HG03460 (cell line): ENCODE measurements at regions not wholly inside any gene's neighbourhood (a gene's known extent, or its start where the extent isn't known, plus 50 kb on each side); places are given as distances from the start of the nearest gene placed in this dataset.
"Not testable (repeated sequence)": the region's sequence is repeated elsewhere in the genome, so short reads cannot be mapped to it uniquely, and the experiment has no call there.

Source experiments
- ATAC-seq: cut with Tn5 transposase; IDR thresholded peaks from one replicate; pipeline ENCODE4 v1.9.1; 2021; ENCODE audit not compliant: unreplicated experiment

DNA sequence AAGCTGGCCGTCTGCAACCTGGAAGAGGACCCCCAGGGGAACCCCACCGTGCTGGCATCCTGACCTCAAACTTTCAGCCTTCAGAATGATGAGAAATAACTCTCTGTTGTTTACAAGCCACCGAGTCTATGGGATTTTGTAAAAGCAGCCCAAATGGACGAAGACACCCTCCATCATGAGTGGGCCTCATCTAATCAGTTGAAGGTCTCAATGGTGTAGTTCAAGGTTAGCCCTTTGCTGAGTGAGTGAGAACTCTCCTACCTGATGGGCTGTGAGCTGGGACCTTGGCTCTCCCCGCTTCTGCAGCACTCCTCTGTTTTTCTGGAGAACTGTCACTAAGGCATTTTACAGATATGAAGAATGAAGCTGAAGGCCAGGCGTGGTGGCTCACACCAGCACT lies 325.9 kb upstream of the TNRC6C start:
- ATAC-seq: no peak

DNA sequence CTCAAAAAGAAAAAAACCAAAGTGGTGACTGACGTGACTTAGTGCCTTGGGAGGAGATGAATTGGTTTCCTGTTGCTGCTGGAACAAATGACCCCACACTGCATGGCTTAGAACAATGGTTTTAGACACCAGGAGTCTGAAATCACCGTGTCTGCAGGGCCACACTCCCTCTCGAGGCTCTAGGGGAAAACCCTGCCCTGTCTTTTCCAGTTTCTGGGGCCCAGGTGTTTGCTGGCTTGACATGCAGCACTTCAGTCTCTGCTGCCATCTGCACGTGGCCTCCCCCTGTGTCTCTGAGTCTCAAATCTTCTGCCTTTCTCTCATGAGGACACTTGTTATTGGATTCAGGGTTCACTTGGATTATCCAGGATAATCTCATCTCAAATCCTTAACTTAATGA lies 323.8 kb upstream of the TNRC6C start:
- ATAC-seq: no peak

DNA sequence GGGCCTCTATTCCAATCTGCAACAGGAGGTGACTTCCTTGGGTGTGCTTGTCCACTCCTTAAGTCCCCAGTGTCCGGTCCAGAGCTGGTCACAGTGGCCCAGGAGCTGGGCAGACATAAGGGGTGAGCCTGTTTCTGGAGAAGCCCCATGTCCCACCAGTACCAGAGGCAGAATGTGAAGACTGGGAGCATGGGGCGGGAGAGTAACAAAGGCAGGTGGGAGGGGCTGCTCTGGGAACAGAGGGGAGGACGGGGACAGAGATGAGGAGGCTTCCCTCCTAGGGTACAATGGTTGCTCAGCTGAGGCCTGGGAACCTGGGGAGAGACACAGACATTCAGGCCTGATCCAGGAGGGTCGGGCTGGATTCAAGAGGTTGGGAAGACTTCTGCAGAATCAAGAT lies 323.3 kb upstream of the TNRC6C start:
- no peak for ATAC-seq

DNA sequence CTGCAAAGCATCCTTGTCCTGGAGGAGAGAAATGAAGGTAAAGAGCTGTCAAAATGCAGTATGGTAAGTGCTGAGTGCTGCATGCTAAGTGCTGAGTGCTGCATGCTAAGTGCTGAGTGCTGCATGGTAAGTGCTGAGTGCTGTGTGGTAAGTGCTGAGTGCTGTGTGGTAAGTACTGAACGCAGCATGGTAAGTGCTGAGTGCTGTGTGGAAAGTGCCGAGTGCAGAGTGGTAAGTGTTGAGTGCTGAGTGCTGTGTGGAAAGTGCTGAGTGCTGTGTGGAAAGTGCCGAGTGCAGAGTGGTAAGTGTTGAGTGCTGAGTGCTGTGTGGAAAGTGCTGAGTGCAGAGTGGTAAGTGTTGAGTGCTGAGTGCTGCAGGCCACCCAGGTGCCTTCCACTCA lies 322.7 kb upstream of the TNRC6C start:
- ATAC-seq: not testable (repeated sequence)

DNA sequence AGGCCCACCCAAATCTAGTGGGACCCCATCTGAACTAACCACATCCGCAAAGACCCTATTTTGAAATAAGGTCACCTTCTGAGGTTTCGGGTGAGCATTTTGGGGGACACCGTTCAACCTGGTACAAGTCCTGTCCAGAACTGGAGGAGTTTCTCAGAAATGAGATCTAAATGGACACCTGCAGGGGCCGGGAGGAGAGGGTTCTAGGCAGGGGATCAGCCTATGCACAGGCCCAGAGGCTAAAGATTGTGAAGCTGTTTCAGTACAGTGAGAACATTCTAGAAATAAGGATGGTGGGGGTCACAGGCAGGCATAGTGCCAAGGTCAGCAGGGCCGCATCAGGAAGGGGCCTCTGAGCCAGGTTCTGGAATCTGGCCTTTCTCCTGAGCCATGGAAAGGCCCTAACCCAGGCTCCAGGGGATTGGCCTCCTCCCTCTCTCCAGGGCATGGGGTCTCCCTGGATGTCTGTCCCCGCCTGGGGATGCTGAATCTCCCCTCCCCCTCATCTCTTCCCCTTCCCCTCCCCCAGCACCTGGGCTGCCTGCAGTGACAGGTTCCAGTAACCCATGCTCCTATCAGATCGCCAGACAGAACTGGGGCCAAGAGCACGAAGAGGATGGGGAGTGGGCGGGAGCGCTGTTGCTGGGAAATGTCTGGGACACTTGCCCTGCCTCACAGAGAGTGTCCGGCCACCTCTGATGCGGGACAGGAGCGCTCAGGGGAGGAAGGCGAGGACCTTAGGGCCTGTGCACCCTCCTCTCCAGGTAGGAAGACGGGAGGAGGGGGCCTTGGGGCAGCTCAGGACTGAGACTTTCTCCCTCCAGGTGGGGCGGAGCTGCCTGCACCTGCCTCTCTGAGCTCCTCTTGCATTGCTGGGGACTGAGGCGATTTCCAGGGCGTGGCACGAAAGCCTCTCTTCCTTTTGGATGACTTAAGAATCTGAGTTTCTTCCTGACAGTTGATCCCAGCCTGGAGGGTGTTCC lies 321.4 kb upstream of the TNRC6C start:
- ATAC-seq: no peak

DNA sequence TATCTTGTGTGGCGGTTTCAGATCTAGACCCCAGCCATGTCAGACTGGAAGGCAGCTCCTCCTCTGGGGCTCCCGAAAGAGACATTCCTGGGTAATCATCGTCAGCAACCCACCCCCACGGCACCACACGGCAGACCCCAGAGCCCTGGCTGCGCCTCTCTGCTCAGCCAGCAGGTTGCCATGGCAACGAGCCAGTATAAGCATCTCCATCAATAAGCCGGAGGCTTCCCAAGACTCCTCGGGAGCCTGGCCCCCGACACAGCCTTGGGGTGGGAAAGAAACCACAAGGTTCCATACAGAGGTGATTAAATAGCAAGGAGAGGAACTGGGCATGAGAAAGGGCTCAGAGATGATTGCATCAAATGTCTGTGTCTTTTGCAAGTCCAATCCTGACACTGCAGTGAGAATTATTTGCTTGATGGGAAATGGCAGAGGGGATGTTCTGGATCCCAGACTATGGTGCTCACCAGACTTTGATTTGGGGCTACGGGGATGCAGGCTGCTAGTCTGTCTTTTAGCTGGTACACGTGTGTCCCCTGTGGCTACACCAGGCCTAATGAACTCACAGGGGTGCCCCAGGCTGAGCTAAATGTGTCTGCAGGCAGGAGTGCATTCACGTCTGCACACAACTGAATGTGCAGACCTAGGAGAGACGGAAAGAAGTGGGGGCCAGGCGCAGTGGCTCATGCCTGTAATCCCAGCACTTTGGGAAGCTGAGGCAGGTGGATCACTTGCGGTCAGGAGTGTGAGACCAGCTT lies 320.5 kb upstream of the TNRC6C start:
- ATAC-seq: no peak

DNA sequence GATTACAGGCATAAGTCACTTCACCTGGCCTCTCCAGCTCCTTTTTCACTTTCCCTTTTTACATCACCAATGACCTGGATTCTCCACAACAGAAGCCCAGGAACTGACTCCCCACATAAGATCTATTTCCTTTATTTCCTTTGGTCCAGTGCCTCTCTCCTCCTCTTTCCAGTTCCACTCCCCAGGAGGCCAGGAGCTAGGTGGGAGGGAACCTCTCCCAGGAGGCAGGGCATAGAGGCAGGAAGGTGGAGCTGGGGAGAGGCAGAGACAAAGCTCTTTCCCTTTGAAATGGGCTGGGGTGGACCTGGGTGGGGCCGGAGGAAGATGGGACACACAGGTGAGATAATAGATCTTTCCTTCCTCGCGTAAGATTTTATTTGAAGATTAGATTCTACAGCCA lies 318.3 kb upstream of the TNRC6C start:
- ATAC-seq: no peak

DNA sequence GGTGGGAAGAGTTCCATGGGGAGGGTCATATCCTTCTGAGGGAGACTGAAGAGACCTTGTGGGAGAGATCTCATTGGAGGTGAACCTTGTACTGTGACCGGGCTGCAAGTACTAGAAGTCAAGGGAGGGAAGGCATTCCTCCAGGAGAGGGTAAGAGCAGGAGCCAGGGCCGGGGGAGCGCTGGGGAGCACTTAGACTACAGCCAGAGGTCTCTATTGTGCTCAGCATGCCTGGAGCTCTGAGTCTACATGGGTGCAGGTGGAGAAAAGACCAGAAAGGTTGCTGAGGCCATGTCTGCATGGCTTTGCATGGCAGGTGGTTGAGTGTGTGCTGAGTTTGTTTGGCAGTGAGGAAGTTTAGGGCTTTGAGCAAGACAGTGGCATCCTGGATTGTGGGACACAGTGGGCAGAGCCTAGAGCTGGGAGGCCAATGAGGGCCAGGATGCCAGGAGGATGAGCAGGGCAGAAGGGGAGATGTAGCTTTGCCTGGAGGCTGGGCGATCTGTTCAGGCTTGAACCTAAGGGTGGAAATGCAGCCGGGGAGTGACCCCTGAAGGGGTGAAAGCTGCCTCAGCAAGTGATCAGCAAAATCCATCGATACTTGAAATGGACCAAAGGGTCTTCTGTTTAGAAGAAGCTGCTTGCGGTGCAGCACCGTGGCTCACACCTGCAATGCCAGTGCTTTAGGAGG lies 317.4 kb upstream of the TNRC6C start:
- no peak for ATAC-seq

DNA sequence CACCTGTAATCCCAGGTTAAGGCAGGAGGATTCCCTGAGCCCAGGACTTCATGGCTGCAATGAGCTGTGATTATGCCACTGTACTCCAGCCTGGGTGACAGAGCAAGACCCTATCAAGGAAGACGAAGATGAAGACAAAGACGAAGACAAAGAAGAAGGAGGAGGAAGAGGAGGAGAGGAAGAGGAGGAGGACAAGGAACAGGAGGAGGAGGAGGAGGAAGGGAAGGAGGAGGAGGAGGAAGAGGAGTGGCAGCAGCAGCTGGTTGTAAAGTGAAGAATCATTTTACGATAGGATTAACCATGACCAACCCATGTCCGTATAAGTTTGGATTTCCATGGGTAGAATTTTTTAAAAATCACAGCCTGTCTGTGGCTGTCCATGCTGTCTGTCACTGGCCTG lies 316.8 kb upstream of the TNRC6C start:
- no peak for ATAC-seq

DNA sequence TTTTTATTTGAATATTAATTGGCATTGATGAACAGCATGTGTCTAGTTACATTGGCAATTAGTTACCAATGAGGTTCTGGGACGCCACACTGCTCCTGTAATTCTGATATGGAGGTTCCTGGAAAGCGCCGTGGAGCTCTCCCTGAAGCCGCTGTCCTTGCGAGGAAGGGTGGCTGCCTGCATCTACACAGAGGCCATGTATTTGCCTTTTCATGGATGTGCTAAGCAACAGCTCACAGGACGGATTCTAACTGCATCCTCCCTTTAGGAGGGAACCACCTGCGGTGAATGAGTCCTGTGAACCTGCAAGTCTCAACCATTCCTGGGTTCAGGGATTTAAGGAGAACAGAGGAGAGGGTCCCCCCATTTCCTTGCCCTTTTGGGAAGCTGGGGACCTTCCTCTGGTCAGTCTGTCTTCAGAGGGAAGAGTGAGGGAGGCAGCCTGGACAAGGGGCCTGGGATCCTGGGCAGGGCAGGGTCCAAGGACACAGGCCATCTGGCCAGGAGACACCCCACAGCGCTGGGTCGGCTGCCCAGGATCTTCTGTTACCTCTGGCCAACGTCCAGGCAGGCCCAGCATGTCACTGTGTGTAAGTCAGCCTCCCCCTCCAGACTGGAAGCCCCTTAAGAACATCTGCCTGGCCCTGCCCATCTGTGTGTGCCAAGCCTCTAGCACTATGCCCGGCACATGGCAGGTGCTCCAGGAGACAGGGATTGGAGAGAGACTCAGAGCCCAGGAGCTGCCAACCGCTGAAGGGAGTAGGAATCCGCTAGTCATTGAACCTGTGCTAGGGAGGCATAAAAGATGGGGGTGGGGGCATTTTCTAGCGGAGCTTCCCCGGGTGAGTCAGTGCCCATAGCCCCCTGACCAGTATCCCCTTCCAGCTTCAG lies 314.1 kb upstream of the TNRC6C start:
- no peak for ATAC-seq

DNA sequence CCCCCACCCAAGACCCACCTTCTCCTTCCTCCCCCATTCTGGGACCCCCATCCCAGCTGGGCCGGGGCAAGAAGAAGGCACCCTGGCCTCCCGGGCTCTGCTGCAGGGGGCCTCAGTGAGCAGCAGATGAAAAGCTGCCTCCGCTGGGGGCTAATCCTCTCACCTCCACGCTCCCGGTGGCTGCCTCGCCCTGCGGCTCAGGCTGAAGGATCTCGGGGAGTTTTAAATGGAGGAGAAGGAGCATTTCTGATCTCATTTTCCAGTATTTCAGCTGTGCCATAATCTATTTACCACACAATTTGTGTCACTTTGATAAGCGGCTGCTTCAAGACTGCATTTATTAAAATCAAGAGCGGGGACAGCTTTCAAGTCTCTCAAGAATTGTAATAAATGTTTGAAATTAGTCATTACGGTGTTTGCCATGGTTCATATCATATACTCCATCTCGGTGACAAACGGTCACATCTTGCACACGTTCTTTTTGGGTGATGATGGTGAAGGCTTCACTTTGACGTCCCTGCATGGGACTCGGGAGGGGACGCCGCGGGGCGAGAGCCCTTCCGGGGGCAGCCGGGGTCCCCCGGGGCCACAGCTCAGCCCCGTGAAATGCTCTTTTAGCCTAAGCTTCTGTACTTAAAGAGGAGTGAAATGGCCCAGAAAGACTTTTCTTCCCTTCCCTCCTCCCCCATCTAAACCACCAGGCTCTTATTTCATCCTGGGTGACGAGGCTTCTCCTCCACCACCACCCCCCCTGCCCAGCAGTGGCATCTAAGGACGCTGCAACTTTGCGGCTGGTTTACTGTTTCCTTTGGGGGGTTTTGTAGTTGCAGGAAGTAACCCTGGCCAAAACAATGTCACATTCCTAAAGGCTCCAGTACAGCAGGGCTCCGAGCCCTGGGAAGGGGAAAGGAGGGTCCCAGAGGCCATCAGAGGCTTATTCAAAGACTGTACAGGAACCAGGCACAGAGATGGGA lies 313.1 kb upstream of the TNRC6C start:
- no peak for ATAC-seq

DNA sequence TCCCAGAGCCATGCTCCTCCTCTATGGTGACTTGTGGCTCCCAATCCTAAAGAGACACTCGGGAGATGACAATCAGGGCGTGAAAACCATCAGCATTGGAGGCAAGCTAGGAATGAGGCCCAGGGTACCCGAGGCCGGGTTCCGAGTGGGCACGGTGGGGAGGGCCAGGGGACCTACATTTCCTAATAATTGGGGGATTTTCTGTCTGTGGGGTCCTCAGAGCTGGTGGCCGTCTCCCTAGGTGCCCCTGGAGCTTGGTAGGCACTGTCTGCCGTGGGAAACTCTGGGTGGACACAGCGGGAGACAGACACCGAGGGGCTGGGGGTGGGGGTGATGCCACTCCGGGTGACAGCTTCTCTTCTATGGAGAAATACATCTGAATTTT lies 312.5 kb upstream of the TNRC6C start:
- no peak for ATAC-seq

DNA sequence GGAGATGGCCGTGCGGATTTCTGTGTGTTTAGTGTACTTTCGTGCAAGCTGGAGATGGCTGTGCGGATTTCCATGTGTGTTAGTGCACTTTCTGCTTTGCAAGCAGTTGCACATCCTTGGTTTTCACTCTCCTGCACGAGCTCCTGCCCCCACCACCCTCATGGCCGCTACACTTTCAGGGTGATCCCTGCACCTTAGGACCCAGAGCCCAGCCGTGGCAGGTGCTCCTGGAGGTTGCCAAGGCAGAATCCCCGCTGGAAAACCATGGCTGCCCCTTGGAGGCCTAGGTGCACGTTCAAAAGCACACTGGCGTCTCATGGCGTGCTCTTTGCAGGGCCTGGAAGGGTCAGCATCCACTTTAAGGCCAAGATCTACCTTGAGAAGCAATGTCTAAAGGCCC lies 311.0 kb upstream of the TNRC6C start:
- ATAC-seq: no peak

DNA sequence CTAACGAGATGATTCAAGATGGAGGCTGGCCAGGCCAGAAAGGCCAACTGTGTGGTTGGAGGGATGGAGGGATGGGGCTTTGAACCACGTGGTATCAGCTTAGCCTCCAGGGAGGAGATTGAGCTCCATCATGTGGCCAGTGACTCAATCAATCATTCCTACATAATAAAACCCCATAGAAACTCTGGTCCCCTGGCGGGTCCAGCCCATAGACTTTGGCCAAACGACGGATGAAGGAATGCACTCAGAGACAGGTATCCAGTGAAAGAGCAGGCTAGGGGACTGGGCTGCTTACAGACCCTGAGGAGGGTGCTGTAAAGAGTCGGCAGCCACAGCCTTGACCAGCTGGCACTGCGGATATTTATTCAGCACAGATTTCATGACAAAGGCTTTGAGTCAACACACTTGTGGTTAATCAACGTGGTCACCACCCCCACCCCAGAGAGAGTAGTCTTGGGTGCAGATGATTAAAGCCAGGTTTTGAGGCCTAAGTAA lies 308.7 kb upstream of the TNRC6C start:
- no peak for ATAC-seq

DNA sequence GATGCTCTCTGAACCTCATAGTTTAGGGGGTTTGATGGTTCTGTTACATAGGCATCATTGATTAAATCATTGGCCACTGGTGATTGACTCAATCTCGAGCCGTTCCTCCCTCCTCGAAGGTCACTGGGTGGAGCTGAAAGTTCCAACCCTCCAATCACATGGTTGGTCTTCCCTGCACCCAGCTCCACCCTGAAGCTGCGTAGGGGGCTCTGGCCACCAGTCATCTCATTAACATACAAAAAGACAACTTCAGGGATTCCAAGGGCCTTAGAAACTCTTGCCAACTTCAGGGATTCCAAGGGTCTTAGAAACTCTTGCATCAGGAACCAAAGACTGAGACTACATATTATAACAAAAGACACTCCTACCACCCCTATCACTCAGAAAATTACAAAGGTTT lies 306.5 kb upstream of the TNRC6C start:
- ATAC-seq: no peak

DNA sequence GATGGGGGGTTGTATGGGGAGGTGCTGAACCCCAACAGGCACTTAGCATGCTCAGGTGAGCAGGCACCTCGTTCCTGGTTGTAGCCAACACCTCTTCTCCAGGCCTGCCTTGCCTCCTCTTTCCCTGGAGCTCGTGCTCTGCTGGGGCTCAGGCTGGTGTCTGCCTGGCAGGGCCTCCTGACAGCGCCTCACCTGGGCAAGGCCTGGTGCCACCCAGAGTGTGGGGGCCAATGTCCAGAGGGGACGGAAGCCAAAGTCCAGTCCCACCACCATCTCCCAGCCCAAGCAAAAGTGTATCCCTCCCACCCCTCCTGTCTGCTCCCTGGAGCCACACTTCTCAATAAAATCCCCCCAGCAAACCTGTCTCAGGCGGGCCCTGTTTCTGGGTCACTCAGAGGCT lies 304.2 kb upstream of the TNRC6C start:
- no peak for ATAC-seq

DNA sequence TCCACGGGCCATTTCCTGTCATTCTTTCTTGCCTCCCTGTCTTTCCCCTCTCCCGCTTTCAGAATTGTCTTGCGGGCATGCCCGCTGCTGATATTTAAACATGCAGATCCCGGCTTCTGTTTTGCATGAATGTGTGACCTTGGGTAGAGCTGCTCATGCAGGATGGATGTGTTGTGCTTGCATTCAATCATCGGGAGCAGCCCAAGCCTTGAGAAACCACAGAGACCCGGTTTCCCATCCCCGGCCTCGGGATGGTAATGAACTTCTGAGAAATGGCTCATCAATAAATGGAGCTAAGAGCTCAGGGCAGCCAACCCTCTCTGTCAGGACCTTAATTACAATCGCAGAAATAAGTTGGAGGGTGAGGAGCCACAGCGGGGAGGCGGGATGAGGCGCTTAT lies 303.7 kb upstream of the TNRC6C start:
- ATAC-seq: no peak

DNA sequence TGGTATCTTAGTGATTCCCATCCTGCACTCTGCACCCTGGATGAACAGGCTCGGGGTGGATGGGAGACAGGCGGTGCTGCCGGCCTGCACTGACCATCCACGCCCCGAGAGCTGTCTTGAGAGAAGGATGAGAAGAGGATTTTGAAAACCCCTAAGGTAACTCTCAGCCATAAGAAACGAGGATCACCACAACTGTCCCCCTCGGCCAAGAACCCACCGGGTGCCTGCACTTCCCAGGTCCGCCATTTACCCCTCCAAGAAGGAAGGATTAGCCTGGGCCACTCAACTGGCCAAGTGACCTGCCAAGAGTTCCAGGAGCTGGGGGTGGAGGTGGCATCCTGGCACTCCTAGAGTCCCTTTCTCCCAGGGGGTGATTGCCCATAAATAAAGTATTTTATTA lies 302.4 kb upstream of the TNRC6C start:
- no peak for ATAC-seq

DNA sequence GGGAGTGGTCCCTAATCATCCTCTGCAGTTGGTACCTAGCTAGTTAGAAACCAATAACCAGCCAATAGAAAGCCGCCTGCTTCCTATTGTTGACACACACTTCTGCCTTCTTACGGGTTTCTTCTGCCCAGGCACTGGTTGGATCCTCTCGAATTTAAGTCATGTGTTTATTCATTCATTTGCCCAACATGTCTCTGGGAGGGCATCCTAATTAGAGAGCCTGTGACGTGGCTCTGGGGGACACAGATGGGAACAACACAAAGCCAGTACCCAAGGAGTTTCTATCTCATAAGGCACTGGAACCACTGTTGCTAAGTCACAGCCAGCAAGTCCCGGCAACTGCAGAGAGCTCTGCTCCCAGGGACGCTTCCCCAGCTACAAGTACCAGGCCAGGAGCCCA lies 300.7 kb upstream of the TNRC6C start:
- no peak for ATAC-seq
